ENCODE measurements at regions not wholly inside any gene's neighbourhood (a gene's known extent, or its start where the extent isn't known, plus 50 kb on each side); places are given as distances from the start of the nearest gene placed in this dataset.

DNA sequence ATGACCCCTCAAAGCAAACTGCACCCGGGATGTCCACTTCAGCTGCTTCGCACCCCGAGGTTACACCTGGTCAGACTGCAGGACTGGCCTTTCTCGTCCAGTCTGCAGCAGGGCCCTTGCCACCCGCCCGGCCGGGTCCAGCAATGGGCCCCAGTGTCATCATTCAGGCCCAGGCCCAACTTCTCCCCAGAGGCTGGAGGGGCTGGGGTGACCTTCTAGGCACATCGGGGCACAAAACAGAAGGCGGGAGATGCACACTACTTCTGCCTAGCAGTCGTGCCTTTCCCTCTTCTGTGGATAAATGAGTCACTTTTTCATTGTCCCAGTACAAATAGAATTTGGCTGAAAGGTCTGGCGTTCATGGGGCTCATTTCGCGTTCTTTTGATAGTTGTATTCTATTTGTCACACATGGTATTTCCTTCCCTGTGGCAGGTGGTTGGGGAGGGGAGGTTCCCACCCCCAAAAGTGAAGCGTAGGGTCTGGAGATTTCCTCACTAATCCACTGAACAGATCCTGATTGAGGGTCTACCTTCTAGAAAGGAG lies 56.9 kb upstream of the ID2 start:
- TF ChIP-seq, protein P1, sequence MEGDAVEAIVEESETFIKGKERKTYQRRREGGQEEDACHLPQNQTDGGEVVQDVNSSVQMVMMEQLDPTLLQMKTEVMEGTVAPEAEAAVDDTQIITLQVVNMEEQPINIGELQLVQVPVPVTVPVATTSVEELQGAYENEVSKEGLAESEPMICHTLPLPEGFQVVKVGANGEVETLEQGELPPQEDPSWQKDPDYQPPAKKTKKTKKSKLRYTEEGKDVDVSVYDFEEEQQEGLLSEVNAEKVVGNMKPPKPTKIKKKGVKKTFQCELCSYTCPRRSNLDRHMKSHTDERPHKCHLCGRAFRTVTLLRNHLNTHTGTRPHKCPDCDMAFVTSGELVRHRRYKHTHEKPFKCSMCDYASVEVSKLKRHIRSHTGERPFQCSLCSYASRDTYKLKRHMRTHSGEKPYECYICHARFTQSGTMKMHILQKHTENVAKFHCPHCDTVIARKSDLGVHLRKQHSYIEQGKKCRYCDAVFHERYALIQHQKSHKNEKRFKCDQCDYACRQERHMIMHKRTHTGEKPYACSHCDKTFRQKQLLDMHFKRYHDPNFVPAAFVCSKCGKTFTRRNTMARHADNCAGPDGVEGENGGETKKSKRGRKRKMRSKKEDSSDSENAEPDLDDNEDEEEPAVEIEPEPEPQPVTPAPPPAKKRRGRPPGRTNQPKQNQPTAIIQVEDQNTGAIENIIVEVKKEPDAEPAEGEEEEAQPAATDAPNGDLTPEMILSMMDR (IDR thresholded peaks at IDR 0.05; ENCODE audit: poor library complexity, severe bottlenecking) = no peak
- TF ChIP-seq, protein P2, sequence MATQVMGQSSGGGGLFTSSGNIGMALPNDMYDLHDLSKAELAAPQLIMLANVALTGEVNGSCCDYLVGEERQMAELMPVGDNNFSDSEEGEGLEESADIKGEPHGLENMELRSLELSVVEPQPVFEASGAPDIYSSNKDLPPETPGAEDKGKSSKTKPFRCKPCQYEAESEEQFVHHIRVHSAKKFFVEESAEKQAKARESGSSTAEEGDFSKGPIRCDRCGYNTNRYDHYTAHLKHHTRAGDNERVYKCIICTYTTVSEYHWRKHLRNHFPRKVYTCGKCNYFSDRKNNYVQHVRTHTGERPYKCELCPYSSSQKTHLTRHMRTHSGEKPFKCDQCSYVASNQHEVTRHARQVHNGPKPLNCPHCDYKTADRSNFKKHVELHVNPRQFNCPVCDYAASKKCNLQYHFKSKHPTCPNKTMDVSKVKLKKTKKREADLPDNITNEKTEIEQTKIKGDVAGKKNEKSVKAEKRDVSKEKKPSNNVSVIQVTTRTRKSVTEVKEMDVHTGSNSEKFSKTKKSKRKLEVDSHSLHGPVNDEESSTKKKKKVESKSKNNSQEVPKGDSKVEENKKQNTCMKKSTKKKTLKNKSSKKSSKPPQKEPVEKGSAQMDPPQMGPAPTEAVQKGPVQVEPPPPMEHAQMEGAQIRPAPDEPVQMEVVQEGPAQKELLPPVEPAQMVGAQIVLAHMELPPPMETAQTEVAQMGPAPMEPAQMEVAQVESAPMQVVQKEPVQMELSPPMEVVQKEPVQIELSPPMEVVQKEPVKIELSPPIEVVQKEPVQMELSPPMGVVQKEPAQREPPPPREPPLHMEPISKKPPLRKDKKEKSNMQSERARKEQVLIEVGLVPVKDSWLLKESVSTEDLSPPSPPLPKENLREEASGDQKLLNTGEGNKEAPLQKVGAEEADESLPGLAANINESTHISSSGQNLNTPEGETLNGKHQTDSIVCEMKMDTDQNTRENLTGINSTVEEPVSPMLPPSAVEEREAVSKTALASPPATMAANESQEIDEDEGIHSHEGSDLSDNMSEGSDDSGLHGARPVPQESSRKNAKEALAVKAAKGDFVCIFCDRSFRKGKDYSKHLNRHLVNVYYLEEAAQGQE (IDR thresholded peaks at IDR 0.05; ENCODE audit: borderline replicate concordance) = no peak
- TF ChIP-seq EZH2 (IDR thresholded peaks at IDR 0.05; ENCODE audit: borderline replicate concordance, insufficient read depth, low read length, poor library complexity, severe bottlenecking) (no peak), TAF1 (IDR thresholded peaks at IDR 0.05; ENCODE audit: low read depth) (no peak), POLR2AphosphoS5 (IDR thresholded peaks at IDR 0.05) (no peak), EP300 (conservative IDR thresholded peaks at IDR 0.05; ENCODE audit: poor library complexity, severe bottlenecking) (no peak), SMC3 (conservative IDR thresholded peaks at IDR 0.05; ENCODE audit: poor library complexity) (no peak), MXI1 (conservative IDR thresholded peaks at IDR 0.05; ENCODE audit: poor library complexity, severe bottlenecking) (no peak)

All from neural cell (in vitro differentiated cells).